HG02870 (cell line): ENCODE measurements at regions not wholly inside any gene's neighbourhood (a gene's known extent, or its start where the extent isn't known, plus 50 kb on each side); places are given as distances from the start of the nearest gene placed in this dataset.
"Not testable (repeated sequence)": the region's sequence is repeated elsewhere in the genome, so short reads cannot be mapped to it uniquely, and the experiment has no call there.

Experiments
- ATAC-seq: cut with Tn5 transposase; IDR thresholded peaks from one replicate; pipeline ENCODE4 v1.9.1; 2021; ENCODE audit warnings: mild to moderate bottlenecking, moderate library complexity; ENCODE audit not compliant: unreplicated experiment

- not testable (repeated sequence) for ATAC-seq
These were observed 1643.7 kb downstream of the SPATA31A7 start for GRCh38 chr9:62833323-62834200.

GRCh38 chr9:62837254-62837911 is 1647.5 kb downstream of the SPATA31A7 start:
- ATAC-seq = peak; percentile 22

DNA sequence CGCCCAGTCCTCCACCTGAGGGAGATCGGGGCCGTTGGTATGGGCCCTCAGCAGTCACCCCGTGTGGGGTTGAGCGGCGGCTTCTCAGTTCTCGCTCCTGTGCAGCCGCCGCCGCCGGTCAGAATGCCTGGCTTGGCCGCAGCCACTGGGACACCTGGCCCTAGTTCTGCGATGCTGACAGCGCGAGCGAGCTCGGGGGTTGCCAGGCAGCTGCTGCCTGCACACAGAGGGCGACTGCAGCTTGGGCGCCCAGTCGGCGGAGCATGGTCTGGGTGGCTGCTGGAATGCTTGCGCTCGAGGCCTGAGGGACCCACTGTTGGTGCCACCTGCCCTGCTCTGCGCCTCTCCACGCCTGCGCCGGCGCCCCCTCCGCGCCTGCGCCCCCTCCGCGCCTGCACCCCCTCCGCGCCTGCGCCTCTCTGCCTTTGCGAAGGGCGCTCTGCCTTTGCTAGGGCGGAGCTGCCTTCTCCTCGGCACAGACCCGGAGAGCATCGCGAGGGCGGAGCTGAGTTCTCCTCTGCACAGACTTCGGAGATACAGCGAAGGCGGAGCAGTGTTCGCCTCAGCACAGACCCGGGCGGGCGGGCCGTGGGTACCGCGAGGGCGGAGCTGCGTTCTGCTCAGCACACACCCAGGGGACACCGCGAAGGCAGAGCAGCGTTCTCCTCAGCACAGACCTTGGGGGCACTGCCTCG is 1648.3 kb downstream of the SPATA31A7 start:
- peak; percentile 99 for ATAC-seq

DNA sequence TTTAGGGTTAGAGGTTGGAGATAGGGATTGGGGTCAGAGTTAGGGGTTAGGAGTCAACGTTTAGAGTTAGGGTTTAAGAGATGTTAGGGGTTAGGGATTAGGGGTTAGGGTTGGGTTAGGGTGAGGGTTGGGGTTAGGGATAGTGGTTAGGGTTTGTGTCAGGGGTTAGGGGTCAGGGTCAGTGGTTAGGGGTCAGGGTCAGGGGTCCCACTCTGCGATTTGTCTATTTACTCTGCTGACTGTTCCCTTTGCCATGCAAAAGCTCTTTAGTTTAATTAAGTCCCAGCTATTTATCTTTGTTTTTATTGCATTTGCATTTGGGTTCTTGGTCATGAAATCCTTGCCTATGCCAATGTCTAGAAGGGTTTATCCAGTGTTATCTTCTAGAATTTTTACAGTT is 1649.3 kb downstream of the SPATA31A7 start:
- ATAC-seq = not testable (repeated sequence)

GRCh38 chr9:62843145-62843544 is 1653.3 kb downstream of the SPATA31A7 start:
- not testable (repeated sequence) for ATAC-seq

DNA sequence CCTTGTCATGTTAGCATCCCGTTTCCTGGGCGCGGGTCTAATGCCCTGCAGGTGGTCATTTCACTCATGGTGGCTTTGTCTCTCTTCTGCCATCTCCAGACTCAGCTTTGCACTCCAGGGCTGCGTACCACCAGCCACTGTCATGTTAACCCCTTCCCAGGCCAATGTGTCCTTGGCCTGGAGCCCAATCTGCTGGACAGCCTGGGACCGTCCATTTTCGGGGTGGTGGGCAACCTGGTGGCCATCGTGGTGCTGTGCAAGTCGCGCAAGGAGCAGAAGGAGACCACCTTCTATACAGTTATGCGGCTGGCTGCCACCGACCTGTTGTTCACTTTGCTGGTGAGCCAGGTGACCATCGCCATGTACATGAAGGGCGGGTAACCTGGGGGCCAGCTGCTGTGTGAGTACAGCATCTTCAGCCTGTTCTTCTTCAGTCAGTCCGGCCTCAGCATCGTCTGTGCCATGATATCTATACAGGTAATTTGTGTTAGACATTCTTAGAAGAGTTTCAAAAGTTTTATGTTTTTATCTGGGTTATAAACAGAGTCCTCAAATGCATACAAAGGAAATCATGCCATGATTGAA is 1654.0 kb downstream of the SPATA31A7 start:
- ATAC-seq = not testable (repeated sequence)

DNA sequence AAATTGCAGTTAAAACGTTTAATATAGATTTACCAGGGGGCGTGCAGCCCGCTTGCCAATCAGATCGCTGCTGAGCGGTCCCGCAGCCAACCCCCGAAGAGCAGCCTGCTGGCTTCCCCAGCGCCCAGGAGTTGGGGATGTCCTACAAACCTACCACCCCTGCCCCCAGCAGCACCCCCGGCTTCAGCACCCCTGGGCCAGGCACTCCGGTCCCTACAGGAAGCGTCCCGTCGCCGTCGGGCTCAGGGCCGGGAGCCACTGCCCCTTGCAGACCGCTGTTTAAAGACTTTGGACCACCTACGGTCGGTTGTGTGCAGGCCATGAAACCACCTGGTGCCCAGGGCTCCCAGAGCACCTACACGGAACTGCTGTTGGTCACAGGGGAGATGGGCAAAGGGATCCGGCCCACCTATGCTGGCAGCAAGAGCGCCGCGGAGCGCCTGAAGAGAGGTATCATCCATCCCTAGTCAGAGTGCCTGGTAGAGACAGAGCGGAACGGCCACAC is 1654.9 kb downstream of the SPATA31A7 start:
- ATAC-seq = not testable (repeated sequence)

DNA sequence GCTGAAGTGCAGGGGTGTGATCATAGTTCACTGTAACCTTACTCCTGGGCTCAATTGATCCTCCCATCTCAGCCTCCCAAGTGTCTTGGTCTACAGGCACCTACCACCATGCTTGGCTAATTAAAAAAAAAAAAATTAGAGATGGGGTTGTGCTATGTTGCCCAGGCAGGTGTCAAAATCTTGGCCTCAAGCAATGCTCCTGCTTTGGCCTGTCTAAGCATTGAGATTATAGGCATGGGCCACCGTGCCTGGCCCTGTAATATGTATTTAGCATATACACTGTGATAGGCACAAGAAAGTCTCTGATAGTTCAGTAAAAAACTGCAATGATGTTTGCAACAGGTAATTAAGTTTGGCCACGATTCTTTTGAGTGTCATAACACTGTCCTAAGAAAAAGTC is 1658.4 kb downstream of the SPATA31A7 start:
- not testable (repeated sequence) for ATAC-seq

GRCh38 chr9:62849991-62850390 is 1660.2 kb downstream of the SPATA31A7 start:
- not testable (repeated sequence) for ATAC-seq

GRCh38 chr9:62857280-62857679 is 1667.4 kb downstream of the SPATA31A7 start:
- ATAC-seq = not testable (repeated sequence)

DNA sequence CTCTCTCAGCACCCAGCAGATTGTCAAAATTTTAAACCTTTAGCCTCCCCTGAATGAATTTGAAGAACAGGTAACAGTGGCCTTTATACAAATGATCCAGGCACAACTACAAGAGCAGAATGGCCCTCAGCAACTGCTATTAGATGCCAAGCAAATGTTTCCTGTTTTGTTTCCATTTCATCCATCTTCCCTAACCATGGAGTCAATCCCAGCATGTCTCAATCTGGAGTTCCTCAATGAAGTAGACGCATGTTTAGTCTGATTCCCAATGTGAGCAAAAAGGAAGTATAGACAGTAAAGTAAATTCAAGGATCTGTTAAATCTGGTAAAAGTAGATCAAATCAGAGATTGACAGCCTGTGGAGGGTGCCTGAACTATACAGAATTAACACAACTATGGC is 1668.4 kb downstream of the SPATA31A7 start:
- ATAC-seq = not testable (repeated sequence)

GRCh38 chr9:62860939-62861860 is 1671.4 kb downstream of the SPATA31A7 start:
- not testable (repeated sequence) for ATAC-seq

DNA sequence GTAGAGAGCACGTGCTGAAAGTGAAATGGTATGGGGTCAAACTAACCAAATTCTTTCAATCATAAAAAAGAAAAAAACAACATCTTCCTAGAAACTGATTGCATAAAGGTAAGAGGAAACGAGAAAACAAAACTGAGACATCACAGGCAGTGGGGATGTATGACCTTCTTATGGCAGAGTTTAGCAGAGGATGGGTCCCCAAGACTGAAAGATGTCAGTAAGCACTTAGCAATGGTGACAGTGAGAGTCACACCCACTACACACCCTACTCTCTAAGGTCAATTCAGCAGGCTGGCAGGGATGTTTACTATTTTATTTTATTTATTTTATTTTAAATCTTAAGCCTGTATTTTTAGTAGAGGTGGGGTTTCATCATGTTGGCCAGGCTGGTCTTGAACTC is 1672.3 kb downstream of the SPATA31A7 start:
- not testable (repeated sequence) for ATAC-seq

- ATAC-seq = not testable (repeated sequence)
These were observed 1673.5 kb downstream of the SPATA31A7 start for GRCh38 chr9:62863319-62863718.

- not testable (repeated sequence) for ATAC-seq
These were observed 1674.0 kb downstream of the SPATA31A7 start for GRCh38 chr9:62863867-62864266.

- not testable (repeated sequence) for ATAC-seq
These were observed 1674.9 kb downstream of the SPATA31A7 start for GRCh38 chr9:62864481-62865469.

GRCh38 chr9:62869061-62869460 is 1679.2 kb downstream of the SPATA31A7 start:
- ATAC-seq = not testable (repeated sequence)

DNA sequence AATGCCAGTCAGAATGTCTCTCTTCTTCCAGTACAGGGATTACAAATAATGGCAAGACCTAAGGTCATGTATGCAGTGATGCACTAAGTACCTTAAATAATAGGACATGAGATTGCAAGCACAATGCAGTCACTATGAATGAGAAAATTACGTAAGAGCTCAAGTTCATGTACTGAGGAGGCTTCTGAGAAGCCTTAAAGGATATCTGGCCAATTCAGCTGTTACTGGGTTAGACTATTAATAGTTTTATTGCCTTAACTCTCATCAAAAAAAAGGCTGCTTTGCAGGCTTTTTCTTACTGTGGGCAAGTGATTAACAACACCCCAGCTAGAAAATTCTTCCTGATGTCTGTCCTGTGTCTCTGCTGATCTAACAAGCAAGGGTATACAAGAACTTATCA is 1681.9 kb downstream of the SPATA31A7 start:
- not testable (repeated sequence) for ATAC-seq
